DND-41 (cell line): ENCODE measurements at regions not wholly inside any gene's neighbourhood (a gene's known extent, or its start where the extent isn't known, plus 50 kb on each side); places are given as distances from the start of the nearest gene placed in this dataset.

Source experiments
- CTCF ChIP-seq: IDR thresholded peaks from 2 replicates; pipeline ENCODE4 v1.5.1; 2012; ENCODE audit warnings: borderline replicate concordance, low read length, moderate library complexity, mild to moderate bottlenecking; ENCODE audit not compliant: poor library complexity, severe bottlenecking; ENCODE audit errors: extremely low read depth
- EZH2 ChIP-seq: IDR thresholded peaks from 3 replicates; pipeline ENCODE4 v1.6.1; 2012; ENCODE audit warnings: borderline replicate concordance, low read depth, mild to moderate bottlenecking, moderate library complexity, low read length, inconsistent platforms; ENCODE audit not compliant: severe bottlenecking

DNA sequence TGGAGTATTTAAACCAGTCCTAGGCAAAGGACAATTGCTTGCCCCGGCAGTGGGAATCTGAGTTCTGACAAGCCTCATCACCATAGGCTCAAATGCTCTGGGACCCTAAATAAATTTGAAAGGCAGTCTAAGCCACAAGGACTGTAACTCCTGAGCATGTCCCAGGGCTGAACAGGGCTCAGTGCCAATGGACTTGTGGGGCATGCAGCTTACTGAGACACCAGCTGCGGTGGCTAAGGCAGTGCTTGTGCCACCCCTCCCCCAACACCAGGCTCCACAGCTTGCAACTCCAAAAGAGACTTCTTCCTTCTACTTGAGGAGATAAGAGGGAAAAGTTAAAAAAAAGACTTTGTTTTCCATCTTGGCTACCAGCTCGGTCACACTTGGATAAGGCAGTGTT, 289.7 kb upstream of the DCBLD2 start:
- TF ChIP-seq CTCF (no peak), EZH2 (no peak)
